H1 (cell line): ENCODE measurements at regions not wholly inside any gene's neighbourhood (a gene's known extent, or its start where the extent isn't known, plus 50 kb on each side); places are given as distances from the start of the nearest gene placed in this dataset.

Experiments used
- ATF3 ChIP-seq: IDR thresholded peaks from 2 replicates; pipeline ENCODE4 v1.6.1; 2011; ENCODE audit warnings: low read depth, mild to moderate bottlenecking, low read length; ENCODE audit not compliant: insufficient read depth
- CHD2 ChIP-seq: IDR thresholded peaks from 2 replicates; pipeline ENCODE4 v1.6.1; 2012; ENCODE audit warnings: low read length, improper control_type of control experiment
- GTF2F1 ChIP-seq: IDR thresholded peaks from 2 replicates; pipeline ENCODE4 v1.6.1; 2012; ENCODE audit warnings: low read depth, low read length, improper control_type of control experiment, borderline replicate concordance
- KDM4A ChIP-seq: IDR thresholded peaks from one replicate; pipeline ENCODE4 v1.7.1; 2012; ENCODE audit warnings: low read depth, mild to moderate bottlenecking, moderate library complexity, low read length, inconsistent platforms; ENCODE audit not compliant: severe bottlenecking
- POU5F1 ChIP-seq: IDR thresholded peaks from 2 replicates; pipeline ENCODE4 v1.6.1; 2011; ENCODE audit warnings: low read depth, mild to moderate bottlenecking, low read length, moderate library complexity
- SIN3A ChIP-seq, 2 experiments: IDR thresholded peaks in 1 of 2; conservative IDR thresholded peaks in 1 of 2; 2 replicates each; pipeline ENCODE4 v1.6.1; 2011 to 2012; ENCODE audit warnings: low read length in 2 of 2, improper control_type of control experiment in 1 of 2, low read depth in 1 of 2, mild to moderate bottlenecking in 1 of 2
- SIRT6 ChIP-seq: IDR thresholded peaks from one replicate; pipeline ENCODE4 v1.7.1; 2012; ENCODE audit warnings: low read length, inconsistent platforms
- TCF12 ChIP-seq: IDR thresholded peaks from 2 replicates; pipeline ENCODE4 v1.6.1; 2011; ENCODE audit warnings: low read depth, mild to moderate bottlenecking, low read length

- no peak for TF ChIP-seq POU5F1
- TF ChIP-seq SIRT6: no peak
- TF ChIP-seq SIN3A (conservative IDR thresholded peaks at IDR 0.05 in 1 of 2, IDR thresholded peaks at IDR 0.05 in 1 of 2; ENCODE audit: low read depth in 1 of 2, low read length in 2 of 2): no peak
- TF ChIP-seq ATF3: no peak
- no peak for TF ChIP-seq CHD2
- TF ChIP-seq GTF2F1: no peak
- TF ChIP-seq TCF12: no peak
- no peak for TF ChIP-seq KDM4A
Observed at GRCh38 chr3:106227068-106227467, 358.3 kb upstream of the CBLB start (continued).
